ENCODE measurements at regions not wholly inside any gene's neighbourhood (a gene's known extent, or its start where the extent isn't known, plus 50 kb on each side); places are given as distances from the start of the nearest gene placed in this dataset.

DNA sequence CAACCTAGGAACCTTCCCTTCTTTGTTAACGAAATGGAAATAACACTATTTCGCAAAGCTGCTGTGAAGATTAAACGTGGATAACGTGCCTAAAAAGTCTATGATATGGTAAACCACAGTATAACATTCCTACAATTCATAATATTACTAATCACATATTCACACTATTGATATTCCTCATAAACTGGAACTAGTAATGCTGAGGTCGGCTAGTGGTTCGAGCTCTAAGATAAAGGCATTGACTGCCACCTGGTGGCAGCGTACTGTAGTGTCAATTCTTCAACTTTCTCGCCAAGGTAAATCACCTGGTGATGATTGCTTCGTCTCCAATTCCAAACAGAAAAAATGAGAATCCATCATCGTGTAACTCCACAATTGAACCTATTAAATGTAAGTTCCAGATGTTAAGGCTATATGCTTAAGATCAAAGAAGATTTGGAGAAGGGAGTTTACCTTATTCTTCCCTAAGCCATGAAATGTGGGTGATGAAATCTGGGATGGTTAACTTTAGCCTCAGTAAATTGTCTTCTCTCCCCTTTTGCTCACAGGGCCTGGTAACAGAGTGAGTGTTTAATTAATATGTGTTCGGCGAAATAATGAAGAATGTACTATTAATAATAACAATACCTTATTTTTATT lies 197.5 kb upstream of the TMEM132C start:
- Histone ChIP-seq H4K91ac (replicated peaks; ENCODE audit: insufficient read length, low read length) (no peak overlapping the region), H4K5ac (ENCODE audit: insufficient read length, low read depth, low read length) (no peak overlapping the region), H4K8ac (ENCODE audit: extremely low read depth, insufficient read depth, low read length) (no peak overlapping the region), H3K4ac (replicated peaks; ENCODE audit: insufficient read length, low read depth, low read length) (no peak overlapping the region), H2BK15ac (ENCODE audit: low read length) (no peak overlapping the region), H3K9me3 (ENCODE audit: insufficient read depth in 2 of 2, low read depth in 1 of 2, low read length in 1 of 2) (no peaks in the 10 kb centered on the region), H3K4me3 (ENCODE audit: extremely low read depth in 1 of 4, insufficient read depth in 2 of 4, low read depth in 3 of 4, low read length in 4 of 4) (no peak overlapping the region), H3K79me2 (ENCODE audit: control insufficient read depth in 1 of 2, insufficient read depth in 2 of 2, low read length in 2 of 2) (no peaks in the 10 kb centered on the region), H3K18ac (ENCODE audit: extremely low read depth, low read length) (no peak overlapping the region), H3K23me2 (ENCODE audit: low read depth, low read length) (no peaks in the 10 kb centered on the region), H3K79me1 (ENCODE audit: low read depth, low read length) (no peaks in the 10 kb centered on the region), H2BK12ac (ENCODE audit: low read depth, low read length) (no peak overlapping the region), H3K4me2 (ENCODE audit: insufficient read depth in 1 of 2, low read depth in 2 of 2, low read length in 2 of 2) (no peak overlapping the region), H3K9ac (replicated peaks in 1 of 4; ENCODE audit: extremely low read depth in 1 of 4, low read depth in 3 of 4, low read length in 3 of 4) (no peak overlapping the region), H2BK20ac (ENCODE audit: low read length) (no peak overlapping the region), H2BK5ac (ENCODE audit: low read depth, low read length) (no peak overlapping the region), H3K23ac (ENCODE audit: insufficient read length) (no peak overlapping the region), H3K14ac (ENCODE audit: insufficient read length) (no peak overlapping the region), H3K56ac (replicated peaks; ENCODE audit: insufficient read length, low read depth, low read length) (no peak overlapping the region), H2BK120ac (replicated peaks; ENCODE audit: low read depth, low read length) (no peak overlapping the region), H3K4me1 (replicated peaks in 1 of 4; ENCODE audit: control insufficient read depth in 3 of 4, insufficient read depth in 4 of 4, low read length in 3 of 4) (no peaks in the 10 kb centered on the region), H2AK5ac (ENCODE audit: low read depth, low read length) (no peak overlapping the region), H4K20me1 (replicated peaks in 1 of 2; ENCODE audit: control insufficient read depth in 1 of 2, insufficient read depth in 2 of 2, low read length in 2 of 2) (no peaks in the 10 kb centered on the region), H3K27ac (ENCODE audit: low read depth, low read length) (no peak overlapping the region), H2AFZ (ENCODE audit: low read length) (no peak overlapping the region), H3K27me3 (replicated peaks in 1 of 4; ENCODE audit: control insufficient read depth in 3 of 4, extremely low read depth in 1 of 4, insufficient read depth in 3 of 4, low read length in 3 of 4) (no peaks in the 10 kb centered on the region), H3K36me3 (ENCODE audit: control insufficient read depth in 2 of 4, insufficient read depth in 4 of 4, low read length in 3 of 4) (no peaks in the 10 kb centered on the region)
- POLR2A ChIA-PET (ENCODE audit: partially characterized antibody), result no interaction called here
- 31% methylated on average over 12 of the region's 12 CpGs; no CpG with 5 or more reads in 1 of the 2 experiments for WGBS, 2 experiments (ENCODE audit: extremely low coverage in 1 of 2, insufficient coverage in 1 of 2, insufficient read length in 1 of 2, insufficient replicate concordance in 2 of 2, low coverage in 1 of 2, low lambda C conversion rate in 2 of 2, missing lambda C conversion rate in 1 of 2)
- CTCF ChIA-PET (ENCODE audit: partially characterized antibody), result interaction anchor here (0.6 to 3.3 kb wide), 32 partner anchors 8 to 1999 kb away, joined by 3 to 37 read pairs (median 4); no protein-coding TSS in a partner anchor
- TF ChIP-seq, protein P1, sequence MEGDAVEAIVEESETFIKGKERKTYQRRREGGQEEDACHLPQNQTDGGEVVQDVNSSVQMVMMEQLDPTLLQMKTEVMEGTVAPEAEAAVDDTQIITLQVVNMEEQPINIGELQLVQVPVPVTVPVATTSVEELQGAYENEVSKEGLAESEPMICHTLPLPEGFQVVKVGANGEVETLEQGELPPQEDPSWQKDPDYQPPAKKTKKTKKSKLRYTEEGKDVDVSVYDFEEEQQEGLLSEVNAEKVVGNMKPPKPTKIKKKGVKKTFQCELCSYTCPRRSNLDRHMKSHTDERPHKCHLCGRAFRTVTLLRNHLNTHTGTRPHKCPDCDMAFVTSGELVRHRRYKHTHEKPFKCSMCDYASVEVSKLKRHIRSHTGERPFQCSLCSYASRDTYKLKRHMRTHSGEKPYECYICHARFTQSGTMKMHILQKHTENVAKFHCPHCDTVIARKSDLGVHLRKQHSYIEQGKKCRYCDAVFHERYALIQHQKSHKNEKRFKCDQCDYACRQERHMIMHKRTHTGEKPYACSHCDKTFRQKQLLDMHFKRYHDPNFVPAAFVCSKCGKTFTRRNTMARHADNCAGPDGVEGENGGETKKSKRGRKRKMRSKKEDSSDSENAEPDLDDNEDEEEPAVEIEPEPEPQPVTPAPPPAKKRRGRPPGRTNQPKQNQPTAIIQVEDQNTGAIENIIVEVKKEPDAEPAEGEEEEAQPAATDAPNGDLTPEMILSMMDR (IDR thresholded peaks at IDR 0.05; ENCODE audit: control extremely low read depth in 1 of 3, insufficient read depth in 1 of 3, low read depth in 1 of 3, low read length in 3 of 3), result peak; percentile 12 to 84 (median 69)
- TF ChIP-seq MAFK (IDR thresholded peaks at IDR 0.05; ENCODE audit: low read depth, low read length) (peak; percentile 66; the same call in 1 of the 2 replicates), KDM1A (IDR thresholded peaks at IDR 0.05; ENCODE audit: borderline replicate concordance, low read length) (no peak), SP1 (IDR thresholded peaks at IDR 0.05; ENCODE audit: low read depth, low read length) (no peak), RAD21 (IDR thresholded peaks at IDR 0.05 in 1 of 2, conservative IDR thresholded peaks at IDR 0.05 in 1 of 2; ENCODE audit: low read depth in 2 of 2, low read length in 2 of 2) (peak; percentile 87 to 91)
- DNase-seq (ENCODE audit: low read depth in 1 of 2, low spot score in 2 of 2) (peak in 1 of 2 experiments; percentile 65), FAIRE-seq (peak; percentile 94)
